HCT116 (cell line): ENCODE measurements at regions not wholly inside any gene's neighbourhood (a gene's known extent, or its start where the extent isn't known, plus 50 kb on each side); places are given as distances from the start of the nearest gene placed in this dataset.

ENCODE experiments used
- CEBPB ChIP-seq: IDR thresholded peaks from 2 replicates; pipeline ENCODE4 v1.6.1; 2012; ENCODE audit warnings: low read depth
- EZH2 ChIP-seq: fragments of 200-600 bp; sonication (generic); IDR thresholded peaks from 2 replicates; pipeline ENCODE4 v1.6.1; 2017; ENCODE audit warnings: antibody characterized with exemption, mixed run types
- POLR2A ChIP-seq: IDR thresholded peaks from 2 replicates; pipeline ENCODE4 v1.7.0; 2011; ENCODE audit warnings: borderline replicate concordance; ENCODE audit not compliant: insufficient read depth, insufficient read length; ENCODE audit errors: extremely low read depth
- POLR2AphosphoS5 ChIP-seq: IDR thresholded peaks from 2 replicates; pipeline ENCODE4 v1.6.1; 2011; ENCODE audit warnings: mild to moderate bottlenecking, low read depth, low read length, moderate library complexity
- SP1 ChIP-seq: IDR thresholded peaks from 2 replicates; pipeline ENCODE4 v1.6.1; 2012; ENCODE audit warnings: low read depth
- TCF7L2 ChIP-seq: IDR thresholded peaks from 2 replicates; pipeline ENCODE4 v1.7.0; 2011; ENCODE audit warnings: borderline replicate concordance, inconsistent platforms; ENCODE audit not compliant: insufficient read depth, insufficient read length; ENCODE audit errors: extremely low read depth
- YY1 ChIP-seq: IDR thresholded peaks from 2 replicates; pipeline ENCODE4 v1.6.1; 2011; ENCODE audit warnings: low read length, low read depth, moderate library complexity, mild to moderate bottlenecking; ENCODE audit not compliant: insufficient replicate concordance; ENCODE audit errors: extremely low read depth
- ZNF274 ChIP-seq: fragments of 200-500 bp; sonication (Bioruptor generic); IDR thresholded peaks from 2 replicates; pipeline ENCODE4 v1.6.1; 2014; ENCODE audit warnings: mild to moderate bottlenecking, low read depth, low read length, inconsistent platforms
- TF ChIP-seq, protein P1 (sequence below), 3 experiments: fragments of 200-600 bp in 1 of 3; sonication (generic) in 1 of 3; IDR thresholded peaks in 2 of 3; conservative IDR thresholded peaks in 1 of 3; 2 replicates each; pipeline ENCODE4 v1.5.1; 2012 to 2017; ENCODE audit warnings: low read depth in 2 of 3, low read length in 2 of 3, antibody characterized with exemption in 1 of 3, borderline replicate concordance in 1 of 3, control low read depth in 1 of 3, mild to moderate bottlenecking in 1 of 3, mixed read lengths in 1 of 3, mixed run types in 1 of 3, moderate library complexity in 1 of 3; ENCODE audit not compliant: insufficient read depth in 1 of 3
- TF ChIP-seq, protein P2 (sequence below): IDR thresholded peaks from 2 replicates; pipeline ENCODE4 v1.6.1; 2012

DNA sequence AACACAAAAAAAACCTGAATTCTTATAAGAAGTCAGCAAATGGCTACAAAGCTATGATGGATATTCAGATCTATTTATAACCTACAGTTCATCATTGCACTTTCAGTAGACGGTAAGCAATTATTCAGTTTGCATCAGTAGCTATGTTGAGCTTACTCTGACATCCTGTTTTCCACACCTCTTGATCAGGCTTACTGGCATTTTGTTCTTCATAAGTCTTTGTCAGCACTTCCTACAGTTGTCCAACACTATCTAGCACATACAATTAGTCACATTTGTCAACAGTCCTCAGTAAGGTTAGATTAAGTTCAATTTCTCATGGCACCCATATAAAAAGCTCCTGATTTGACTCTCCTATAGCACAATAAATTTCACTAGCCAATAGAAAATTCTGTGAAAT, 71.2 kb upstream of the ST3GAL6 start:
- TF ChIP-seq, protein P1, sequence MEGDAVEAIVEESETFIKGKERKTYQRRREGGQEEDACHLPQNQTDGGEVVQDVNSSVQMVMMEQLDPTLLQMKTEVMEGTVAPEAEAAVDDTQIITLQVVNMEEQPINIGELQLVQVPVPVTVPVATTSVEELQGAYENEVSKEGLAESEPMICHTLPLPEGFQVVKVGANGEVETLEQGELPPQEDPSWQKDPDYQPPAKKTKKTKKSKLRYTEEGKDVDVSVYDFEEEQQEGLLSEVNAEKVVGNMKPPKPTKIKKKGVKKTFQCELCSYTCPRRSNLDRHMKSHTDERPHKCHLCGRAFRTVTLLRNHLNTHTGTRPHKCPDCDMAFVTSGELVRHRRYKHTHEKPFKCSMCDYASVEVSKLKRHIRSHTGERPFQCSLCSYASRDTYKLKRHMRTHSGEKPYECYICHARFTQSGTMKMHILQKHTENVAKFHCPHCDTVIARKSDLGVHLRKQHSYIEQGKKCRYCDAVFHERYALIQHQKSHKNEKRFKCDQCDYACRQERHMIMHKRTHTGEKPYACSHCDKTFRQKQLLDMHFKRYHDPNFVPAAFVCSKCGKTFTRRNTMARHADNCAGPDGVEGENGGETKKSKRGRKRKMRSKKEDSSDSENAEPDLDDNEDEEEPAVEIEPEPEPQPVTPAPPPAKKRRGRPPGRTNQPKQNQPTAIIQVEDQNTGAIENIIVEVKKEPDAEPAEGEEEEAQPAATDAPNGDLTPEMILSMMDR (IDR thresholded peaks at IDR 0.05 in 2 of 3, conservative IDR thresholded peaks at IDR 0.05 in 1 of 3; ENCODE audit: borderline replicate concordance in 1 of 3, insufficient read depth in 1 of 3, low read depth in 2 of 3, low read length in 2 of 3), result no peak
- TF ChIP-seq EZH2, result no peak
- TF ChIP-seq POLR2A, result no peak
- TF ChIP-seq POLR2AphosphoS5, result no peak
- TF ChIP-seq ZNF274, result no peak
- TF ChIP-seq SP1, result no peak
- TF ChIP-seq, protein P2, sequence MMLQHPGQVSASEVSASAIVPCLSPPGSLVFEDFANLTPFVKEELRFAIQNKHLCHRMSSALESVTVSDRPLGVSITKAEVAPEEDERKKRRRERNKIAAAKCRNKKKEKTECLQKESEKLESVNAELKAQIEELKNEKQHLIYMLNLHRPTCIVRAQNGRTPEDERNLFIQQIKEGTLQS, result no peak
- no peak for TF ChIP-seq YY1
- TF ChIP-seq TCF7L2, result no peak
- TF ChIP-seq CEBPB, result no peak
